ENCODE measurements at regions not wholly inside any gene's neighbourhood (a gene's known extent, or its start where the extent isn't known, plus 50 kb on each side); places are given as distances from the start of the nearest gene placed in this dataset.

- no peaks in the 10 kb centered on the region for H3K4me1 ChIP-seq (ENCODE audit: insufficient read depth, low read length, poor library complexity, severe bottlenecking)
- no peak for TF ChIP-seq EZH2 (IDR thresholded peaks at IDR 0.05; ENCODE audit: borderline replicate concordance, low read depth, low read length, poor library complexity, severe bottlenecking)
- TF ChIP-seq CTCF (conservative IDR thresholded peaks at IDR 0.05; ENCODE audit: low read depth, low read length), result no peak
- no peaks in the 10 kb centered on the region for H3K9me3 ChIP-seq (ENCODE audit: low read depth, low read length, poor library complexity, severe bottlenecking)
- intact Hi-C loops (cut with micrococcal nuclease; ENCODE audit: unreplicated experiment), result no loop called here
- DNase-seq (ENCODE audit: low spot score), result no peak
- ChIA-PET POLR2A (ENCODE audit: low non-redundant PET) (no interaction called here), CTCF (no interaction called here)
- no peak overlapping the region for H3K27ac ChIP-seq (ENCODE audit: low read depth, low read length, poor library complexity, severe bottlenecking)
- H3K36me3 ChIP-seq (ENCODE audit: insufficient read depth, low read length, poor library complexity, severe bottlenecking), result no peaks in the 10 kb centered on the region
- H3K27me3 ChIP-seq (replicated peaks; ENCODE audit: insufficient read depth, low read depth, low read length, poor library complexity), result no peaks in the 10 kb centered on the region
- no peak overlapping the region for H3K4me3 ChIP-seq (ENCODE audit: low read depth, low read length, poor library complexity, severe bottlenecking)
- no TSS peak for BruUV-seq (replicated peaks)
Observed at GRCh38 chr1:18537386-18538306, 56.9 kb downstream of the KLHDC7A start.

- peak; percentile 21 for DNase-seq (ENCODE audit: low spot score)
- Histone ChIP-seq H3K27me3 (replicated peaks; ENCODE audit: insufficient read depth, low read depth, low read length, poor library complexity) (no peaks in the 10 kb centered on the region), H3K4me3 (ENCODE audit: low read depth, low read length, poor library complexity, severe bottlenecking) (no peak overlapping the region), H3K27ac (ENCODE audit: low read depth, low read length, poor library complexity, severe bottlenecking) (peak overlapping the region; percentile 63), H3K36me3 (ENCODE audit: insufficient read depth, low read length, poor library complexity, severe bottlenecking) (no peaks in the 10 kb centered on the region), H3K4me1 (ENCODE audit: insufficient read depth, low read length, poor library complexity, severe bottlenecking) (no peaks in the 10 kb centered on the region), H3K9me3 (ENCODE audit: low read depth, low read length, poor library complexity, severe bottlenecking) (no peaks in the 10 kb centered on the region)
- ChIA-PET POLR2A (ENCODE audit: low non-redundant PET) (no interaction called here), CTCF (no interaction called here)
- intact Hi-C loops (cut with micrococcal nuclease; ENCODE audit: unreplicated experiment), result no loop called here
- no peak for TF ChIP-seq CTCF (conservative IDR thresholded peaks at IDR 0.05; ENCODE audit: low read depth, low read length)
- TF ChIP-seq EZH2 (IDR thresholded peaks at IDR 0.05; ENCODE audit: borderline replicate concordance, low read depth, low read length, poor library complexity, severe bottlenecking), result no peak
- BruUV-seq (replicated peaks), result no TSS peak
Observed at GRCh38 chr1:18539171-18539570, 58.4 kb downstream of the KLHDC7A start.

- Histone ChIP-seq H3K9me3 (ENCODE audit: low read depth, low read length, poor library complexity, severe bottlenecking) (no peaks in the 10 kb centered on the region), H3K4me3 (ENCODE audit: low read depth, low read length, poor library complexity, severe bottlenecking) (no peak overlapping the region), H3K36me3 (ENCODE audit: insufficient read depth, low read length, poor library complexity, severe bottlenecking) (no peaks in the 10 kb centered on the region), H3K4me1 (ENCODE audit: insufficient read depth, low read length, poor library complexity, severe bottlenecking) (no peaks in the 10 kb centered on the region), H3K27me3 (replicated peaks; ENCODE audit: insufficient read depth, low read depth, low read length, poor library complexity) (no peaks in the 10 kb centered on the region), H3K27ac (ENCODE audit: low read depth, low read length, poor library complexity, severe bottlenecking) (peak overlapping the region; percentile 59)
- ChIA-PET POLR2A (ENCODE audit: low non-redundant PET) (no interaction called here), CTCF (no interaction called here)
- intact Hi-C loops (cut with micrococcal nuclease; ENCODE audit: unreplicated experiment), result no loop called here
- peak; percentile 62 for DNase-seq (ENCODE audit: low spot score)
- TF ChIP-seq EZH2 (IDR thresholded peaks at IDR 0.05; ENCODE audit: borderline replicate concordance, low read depth, low read length, poor library complexity, severe bottlenecking) (no peak), CTCF (conservative IDR thresholded peaks at IDR 0.05; ENCODE audit: low read depth, low read length) (no peak)
- BruUV-seq (replicated peaks), result no TSS peak
Observed at GRCh38 chr1:18540136-18540765, 59.5 kb downstream of the KLHDC7A start.
